GM12878 (cell line): ENCODE measurements at regions not wholly inside any gene's neighbourhood (a gene's known extent, or its start where the extent isn't known, plus 50 kb on each side); places are given as distances from the start of the nearest gene placed in this dataset.

Experiments
- ATAC-seq: fragments of 200-7000 bp; cut with Tn5 transposase; 3 replicates; pipeline ENCODE4 v1.9.1; 2020; ENCODE audit warnings: mild to moderate bottlenecking, moderate library complexity
- BruUV-seq: library from RNA; stranded (reverse); fragments of 400-500 nt; replicated peaks from 2 replicates; lab custom pipeline; 2021; lab: Mats Ljungman, UMichigan
- CTCF ChIA-PET: fragments of 300-600 bp; sonication (Branson Sonifier 250); formaldehyde crosslinking; extraction: SDS; loops from one replicate; lab custom pipeline; 2021; ENCODE audit warnings: inconsistent platforms; lab: Yijun Ruan, JAX
- POLR2A ChIA-PET: fragments of 350-600 bp; formaldehyde crosslinking; extraction: SDS; loops from one replicate; lab custom pipeline; 2021; ENCODE audit warnings: inconsistent platforms; lab: Charles Lee
- RAD21 ChIA-PET: fragments of 300-600 bp; sonication (Branson Sonifier 250); formaldehyde crosslinking; loops from one replicate; lab custom pipeline; 2023; ENCODE audit warnings: antibody characterized with exemption; ENCODE audit not compliant: unreplicated experiment; lab: Charles Lee
- SMC1A ChIA-PET: fragments of 300-600 bp; sonication (Branson Sonifier 250); formaldehyde crosslinking; loops from one replicate; lab custom pipeline; 2023; ENCODE audit not compliant: unreplicated experiment, uncharacterized antibody; lab: Charles Lee
- DNase-seq: peaks from one replicate; pipeline ENCODE4 v3.0.0-alpha.2; 2011; ENCODE audit warnings: low read depth, low spot score
- FAIRE-seq: peaks from 3 replicates; lab custom pipeline; 2011; peaks lifted over from hg19 to GRCh38; lab: Jason Lieb, UNC
- H2AFZ ChIP-seq: 2 replicates; pipeline ENCODE4 v1.6.0; 2011; ENCODE audit warnings: low read depth, low read length, control low read depth; ENCODE audit not compliant: control insufficient read depth
- H3K27ac ChIP-seq: 2 replicates; pipeline ENCODE4 v1.5.1; 2011; ENCODE audit warnings: control low read depth; ENCODE audit not compliant: control insufficient read depth, insufficient read depth
- H3K27me3 ChIP-seq, 2 experiments: replicated peaks in 1 of 2; 2 replicates each; pipeline versions ENCODE4 v1.6.0 to v1.6.1; 2011; ENCODE audit warnings: low read length in 1 of 2; ENCODE audit not compliant: control insufficient read depth in 2 of 2, insufficient read depth in 2 of 2
- H3K36me3 ChIP-seq, 2 experiments: 2 replicates each; pipeline ENCODE4 v1.5.1; 2011; ENCODE audit warnings: low read length in 1 of 2; ENCODE audit not compliant: control insufficient read depth in 2 of 2, insufficient read depth in 2 of 2
- H3K4me1 ChIP-seq: 2 replicates; pipeline ENCODE4 v1.6.1; 2011; ENCODE audit warnings: mild to moderate bottlenecking, low read length, moderate library complexity, mixed read lengths; ENCODE audit not compliant: control insufficient read depth, insufficient read depth
- H3K4me2 ChIP-seq: 2 replicates; pipeline ENCODE4 v1.6.0; 2011; ENCODE audit warnings: control low read depth; ENCODE audit not compliant: control insufficient read depth, insufficient read depth
- H3K4me3 ChIP-seq: fragments of 200-600 bp; sonication (generic); 2 replicates; pipeline ENCODE4 v1.5.1; 2016
- H3K79me2 ChIP-seq: 2 replicates; pipeline ENCODE4 v1.6.0; 2011; ENCODE audit warnings: low read length; ENCODE audit not compliant: control insufficient read depth, insufficient read depth
- H3K9ac ChIP-seq: 2 replicates; pipeline ENCODE4 v1.8.0; 2011; ENCODE audit warnings: low read length, control low read depth, mixed read lengths; ENCODE audit not compliant: control insufficient read depth, insufficient read depth
- H3K9me3 ChIP-seq: replicated peaks from 3 replicates; pipeline ENCODE4 v1.5.1; 2011; ENCODE audit warnings: mild to moderate bottlenecking, low read length; ENCODE audit not compliant: control insufficient read depth, insufficient read depth
- H4K20me1 ChIP-seq: 2 replicates; pipeline ENCODE4 v1.6.0; 2011; ENCODE audit not compliant: control insufficient read depth, insufficient read depth
- BACH1 ChIP-seq: fragments of 450-650 bp; IDR thresholded peaks from 2 replicates; pipeline ENCODE4 v1.6.1; 2017; ENCODE audit warnings: mild to moderate bottlenecking, borderline replicate concordance
- CBX3 ChIP-seq: fragments of 200-600 bp; sonication (generic); IDR thresholded peaks from 2 replicates; pipeline ENCODE4 v1.6.1; 2016; ENCODE audit warnings: low read depth, borderline replicate concordance
- CREM ChIP-seq: IDR thresholded peaks from 2 replicates; pipeline ENCODE4 v1.6.1; 2014; ENCODE audit warnings: antibody characterized with exemption, low read depth
- ETV6 ChIP-seq, 2 experiments: fragments of 450-650 bp in 1 of 2; IDR thresholded peaks in 1 of 2; conservative IDR thresholded peaks in 1 of 2; 2 replicates each; pipeline ENCODE4 v1.6.1; 2014; ENCODE audit warnings: antibody characterized with exemption in 1 of 2, borderline replicate concordance in 1 of 2, low read depth in 1 of 2, mild to moderate bottlenecking in 1 of 2, moderate library complexity in 1 of 2
- GABPA ChIP-seq: IDR thresholded peaks from 2 replicates; pipeline ENCODE4 v1.6.1; 2014; ENCODE audit warnings: antibody characterized with exemption, low read depth, mild to moderate bottlenecking, inconsistent platforms
- GATAD2B ChIP-seq: fragments of 450-650 bp; conservative IDR thresholded peaks from 2 replicates; pipeline ENCODE4 v1.6.1; 2017; ENCODE audit warnings: low read depth, mild to moderate bottlenecking, moderate library complexity
- IKZF1 ChIP-seq: fragments of 450-650 bp; conservative IDR thresholded peaks from 2 replicates; pipeline ENCODE4 v1.6.1; 2017; ENCODE audit warnings: antibody characterized with exemption, mild to moderate bottlenecking
- JUNB ChIP-seq: IDR thresholded peaks from 2 replicates; pipeline ENCODE4 v1.6.1; 2016; ENCODE audit warnings: antibody characterized with exemption, mild to moderate bottlenecking
- MEF2A ChIP-seq: IDR thresholded peaks from 2 replicates; pipeline ENCODE4 v1.6.1; 2011; ENCODE audit warnings: low read depth, mild to moderate bottlenecking, low read length, moderate library complexity; ENCODE audit not compliant: insufficient read depth
- NFIC ChIP-seq: IDR thresholded peaks from 2 replicates; pipeline ENCODE4 v1.6.1; 2012; ENCODE audit warnings: low read depth, mild to moderate bottlenecking, inconsistent platforms, low read length, moderate library complexity
- NR2C1 ChIP-seq: fragments of 450-650 bp; IDR thresholded peaks from 2 replicates; pipeline ENCODE4 v1.6.1; 2017; ENCODE audit warnings: antibody characterized with exemption, mild to moderate bottlenecking, moderate library complexity
- NR2F1 ChIP-seq: fragments of 450-650 bp; conservative IDR thresholded peaks from 2 replicates; pipeline ENCODE4 v1.6.1; 2017; ENCODE audit warnings: mild to moderate bottlenecking
- PAX5 ChIP-seq: IDR thresholded peaks from 2 replicates; pipeline ENCODE4 v1.6.1; 2011; ENCODE audit warnings: low read depth, low read length, borderline replicate concordance
- RFX5 ChIP-seq: IDR thresholded peaks from 2 replicates; pipeline ENCODE4 v1.6.1; 2011; ENCODE audit warnings: low read depth, low read length, improper control_type of control experiment
- SIN3A ChIP-seq: IDR thresholded peaks from 2 replicates; pipeline ENCODE4 v1.6.1; 2012; ENCODE audit warnings: low read depth, low read length, improper control_type of control experiment
- TAF1 ChIP-seq: IDR thresholded peaks from 2 replicates; pipeline ENCODE4 v1.6.1; 2011; ENCODE audit warnings: mild to moderate bottlenecking, low read depth, low read length, borderline replicate concordance
- TARDBP ChIP-seq: IDR thresholded peaks from 2 replicates; pipeline ENCODE4 v1.6.1; 2016; ENCODE audit warnings: borderline replicate concordance
- YBX1 ChIP-seq: fragments of 450-650 bp; IDR thresholded peaks from 2 replicates; pipeline ENCODE4 v1.6.1; 2016; ENCODE audit warnings: antibody characterized with exemption
- WGBS: methylation state at CpG from one replicate; pipeline ENCODE4 v1.1.6; 2016; ENCODE audit warnings: low lambda C conversion rate; ENCODE audit not compliant: insufficient replicate concordance, insufficient coverage; ENCODE audit errors: missing lambda C conversion rate; 5-methylcytosine and 5-hydroxymethylcytosine counted together
- in situ Hi-C: fragments of 300-500 bp; cut with MboI; formaldehyde crosslinking; loops from 9 replicates; pipeline ENCODE4 v1.14.3; 2018; ENCODE audit warnings: mixed read lengths
- intact Hi-C: fragments of 100-400 bp; cut with micrococcal nuclease; formaldehyde crosslinking; loops from one replicate; pipeline ENCODE4 v1.14.2; 2022; ENCODE audit not compliant: unreplicated experiment
- TF ChIP-seq, protein P1 (sequence below): IDR thresholded peaks from 2 replicates; pipeline ENCODE4 v1.6.1; 2012; ENCODE audit warnings: improper control_type of control experiment, low read depth, low read length; ENCODE audit not compliant: insufficient replicate concordance
- TF ChIP-seq, protein P2 (sequence below): fragments of 450-650 bp; conservative IDR thresholded peaks from 2 replicates; pipeline ENCODE4 v1.6.1; 2017; ENCODE audit warnings: mild to moderate bottlenecking, moderate library complexity

DNA sequence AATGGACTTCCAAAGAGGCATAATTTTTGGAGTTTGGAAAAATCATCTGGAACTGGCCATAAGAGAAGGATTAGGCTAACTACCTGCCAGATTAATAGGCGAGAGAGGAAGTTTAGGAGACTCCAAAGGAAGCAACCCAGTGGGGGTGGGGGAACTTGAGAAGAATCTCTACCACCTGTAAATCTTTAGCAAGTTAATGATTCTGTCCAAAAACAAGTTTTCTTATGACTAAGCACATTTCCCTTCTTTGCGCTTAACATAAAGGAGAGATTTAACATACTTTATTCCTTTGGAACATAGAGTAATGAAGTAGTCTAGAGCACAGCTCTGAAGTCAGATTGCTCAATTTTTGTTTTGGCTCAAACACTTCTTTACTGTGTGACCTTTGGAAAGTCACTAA lies 58.2 kb upstream of the PAPPA start:
- H4K20me1 ChIP-seq = no peaks in the 10 kb centered on the region
- no peak overlapping the region for H3K4me3 ChIP-seq
- no peaks in the 10 kb centered on the region for H3K79me2 ChIP-seq
- no peaks in the 10 kb centered on the region for H3K9me3 ChIP-seq
- no peak for FAIRE-seq
- intact Hi-C loops = no loop called here
- ATAC-seq = no peak
- no peak overlapping the region for H3K27ac ChIP-seq
- CTCF ChIA-PET = no interaction called here
- POLR2A ChIA-PET = no interaction called here
- no peaks in the 10 kb centered on the region for H3K27me3 ChIP-seq
- BruUV-seq = no TSS peak
- no peak overlapping the region for H3K9ac ChIP-seq
- DNase-seq = no peak
- SMC1A ChIA-PET = no interaction called here
- RAD21 ChIA-PET = no interaction called here
- TF ChIP-seq CREM (no peak), PAX5 (no peak), TARDBP (no peak), MEF2A (no peak), ETV6 (conservative IDR thresholded peaks at IDR 0.05 in 1 of 2, IDR thresholded peaks at IDR 0.05 in 1 of 2; ENCODE audit: borderline replicate concordance in 1 of 2, low read depth in 1 of 2) (no peak), BACH1 (no peak), NR2F1 (no peak), RFX5 (no peak), IKZF1 (no peak), YBX1 (no peak), TAF1 (no peak), GATAD2B (no peak), NFIC (no peak), GABPA (no peak), CBX3 (no peak), NR2C1 (no peak), JUNB (no peak), SIN3A (no peak)
- TF ChIP-seq, protein P1, sequence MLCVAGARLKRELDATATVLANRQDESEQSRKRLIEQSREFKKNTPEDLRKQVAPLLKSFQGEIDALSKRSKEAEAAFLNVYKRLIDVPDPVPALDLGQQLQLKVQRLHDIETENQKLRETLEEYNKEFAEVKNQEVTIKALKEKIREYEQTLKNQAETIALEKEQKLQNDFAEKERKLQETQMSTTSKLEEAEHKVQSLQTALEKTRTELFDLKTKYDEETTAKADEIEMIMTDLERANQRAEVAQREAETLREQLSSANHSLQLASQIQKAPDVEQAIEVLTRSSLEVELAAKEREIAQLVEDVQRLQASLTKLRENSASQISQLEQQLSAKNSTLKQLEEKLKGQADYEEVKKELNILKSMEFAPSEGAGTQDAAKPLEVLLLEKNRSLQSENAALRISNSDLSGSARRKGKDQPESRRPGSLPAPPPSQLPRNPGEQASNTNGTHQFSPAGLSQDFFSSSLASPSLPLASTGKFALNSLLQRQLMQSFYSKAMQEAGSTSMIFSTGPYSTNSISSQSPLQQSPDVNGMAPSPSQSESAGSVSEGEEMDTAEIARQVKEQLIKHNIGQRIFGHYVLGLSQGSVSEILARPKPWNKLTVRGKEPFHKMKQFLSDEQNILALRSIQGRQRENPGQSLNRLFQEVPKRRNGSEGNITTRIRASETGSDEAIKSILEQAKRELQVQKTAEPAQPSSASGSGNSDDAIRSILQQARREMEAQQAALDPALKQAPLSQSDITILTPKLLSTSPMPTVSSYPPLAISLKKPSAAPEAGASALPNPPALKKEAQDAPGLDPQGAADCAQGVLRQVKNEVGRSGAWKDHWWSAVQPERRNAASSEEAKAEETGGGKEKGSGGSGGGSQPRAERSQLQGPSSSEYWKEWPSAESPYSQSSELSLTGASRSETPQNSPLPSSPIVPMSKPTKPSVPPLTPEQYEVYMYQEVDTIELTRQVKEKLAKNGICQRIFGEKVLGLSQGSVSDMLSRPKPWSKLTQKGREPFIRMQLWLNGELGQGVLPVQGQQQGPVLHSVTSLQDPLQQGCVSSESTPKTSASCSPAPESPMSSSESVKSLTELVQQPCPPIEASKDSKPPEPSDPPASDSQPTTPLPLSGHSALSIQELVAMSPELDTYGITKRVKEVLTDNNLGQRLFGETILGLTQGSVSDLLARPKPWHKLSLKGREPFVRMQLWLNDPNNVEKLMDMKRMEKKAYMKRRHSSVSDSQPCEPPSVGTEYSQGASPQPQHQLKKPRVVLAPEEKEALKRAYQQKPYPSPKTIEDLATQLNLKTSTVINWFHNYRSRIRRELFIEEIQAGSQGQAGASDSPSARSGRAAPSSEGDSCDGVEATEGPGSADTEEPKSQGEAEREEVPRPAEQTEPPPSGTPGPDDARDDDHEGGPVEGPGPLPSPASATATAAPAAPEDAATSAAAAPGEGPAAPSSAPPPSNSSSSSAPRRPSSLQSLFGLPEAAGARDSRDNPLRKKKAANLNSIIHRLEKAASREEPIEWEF = no peak
- TF ChIP-seq, protein P2, sequence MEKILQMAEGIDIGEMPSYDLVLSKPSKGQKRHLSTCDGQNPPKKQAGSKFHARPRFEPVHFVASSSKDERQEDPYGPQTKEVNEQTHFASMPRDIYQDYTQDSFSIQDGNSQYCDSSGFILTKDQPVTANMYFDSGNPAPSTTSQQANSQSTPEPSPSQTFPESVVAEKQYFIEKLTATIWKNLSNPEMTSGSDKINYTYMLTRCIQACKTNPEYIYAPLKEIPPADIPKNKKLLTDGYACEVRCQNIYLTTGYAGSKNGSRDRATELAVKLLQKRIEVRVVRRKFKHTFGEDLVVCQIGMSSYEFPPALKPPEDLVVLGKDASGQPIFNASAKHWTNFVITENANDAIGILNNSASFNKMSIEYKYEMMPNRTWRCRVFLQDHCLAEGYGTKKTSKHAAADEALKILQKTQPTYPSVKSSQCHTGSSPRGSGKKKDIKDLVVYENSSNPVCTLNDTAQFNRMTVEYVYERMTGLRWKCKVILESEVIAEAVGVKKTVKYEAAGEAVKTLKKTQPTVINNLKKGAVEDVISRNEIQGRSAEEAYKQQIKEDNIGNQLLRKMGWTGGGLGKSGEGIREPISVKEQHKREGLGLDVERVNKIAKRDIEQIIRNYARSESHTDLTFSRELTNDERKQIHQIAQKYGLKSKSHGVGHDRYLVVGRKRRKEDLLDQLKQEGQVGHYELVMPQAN = no peak
- H3K4me1 ChIP-seq = no peaks in the 10 kb centered on the region
- in situ Hi-C loops = no loop called here
- no peak overlapping the region for H3K4me2 ChIP-seq
- 25% methylated on average over 2 of the region's 2 CpGs for WGBS
- no peak overlapping the region for H2AFZ ChIP-seq
- H3K36me3 ChIP-seq = no peaks in the 10 kb centered on the region
